Cardiac fibroblast (primary cell): ENCODE measurements at regions not wholly inside any gene's neighbourhood (a gene's known extent, or its start where the extent isn't known, plus 50 kb on each side); places are given as distances from the start of the nearest gene placed in this dataset.
"Not testable (repeated sequence)": the region's sequence is repeated elsewhere in the genome, so short reads cannot be mapped to it uniquely, and the experiment has no call there.

Experiments used
- DNase-seq, 2 donors: peaks; one replicate each; pipeline versions ENCODE4 v3.0.0 to v3.0.0-alpha.2; 2010; ENCODE audit warnings: low read depth in 2 of 2
- H3K4me3 ChIP-seq, 2 donors: replicated peaks in 1 of 2; 1 replicate in 1 of 2; 2 replicates in 1 of 2; pipeline ENCODE4 v1.5.1; 2011; ENCODE audit warnings: low read depth in 2 of 2, low read length in 2 of 2, mild to moderate bottlenecking in 2 of 2, moderate library complexity in 1 of 2
- TF ChIP-seq, protein P1 (sequence below): IDR thresholded peaks from one replicate; pipeline ENCODE4 v1.5.1; 2011; ENCODE audit warnings: low read depth, mild to moderate bottlenecking, low read length, inconsistent platforms

GRCh38 chr7:67913604-67914003, 917.0 kb downstream of the TYW1 start:
- DNase-seq = no peak
- TF ChIP-seq, protein P1, sequence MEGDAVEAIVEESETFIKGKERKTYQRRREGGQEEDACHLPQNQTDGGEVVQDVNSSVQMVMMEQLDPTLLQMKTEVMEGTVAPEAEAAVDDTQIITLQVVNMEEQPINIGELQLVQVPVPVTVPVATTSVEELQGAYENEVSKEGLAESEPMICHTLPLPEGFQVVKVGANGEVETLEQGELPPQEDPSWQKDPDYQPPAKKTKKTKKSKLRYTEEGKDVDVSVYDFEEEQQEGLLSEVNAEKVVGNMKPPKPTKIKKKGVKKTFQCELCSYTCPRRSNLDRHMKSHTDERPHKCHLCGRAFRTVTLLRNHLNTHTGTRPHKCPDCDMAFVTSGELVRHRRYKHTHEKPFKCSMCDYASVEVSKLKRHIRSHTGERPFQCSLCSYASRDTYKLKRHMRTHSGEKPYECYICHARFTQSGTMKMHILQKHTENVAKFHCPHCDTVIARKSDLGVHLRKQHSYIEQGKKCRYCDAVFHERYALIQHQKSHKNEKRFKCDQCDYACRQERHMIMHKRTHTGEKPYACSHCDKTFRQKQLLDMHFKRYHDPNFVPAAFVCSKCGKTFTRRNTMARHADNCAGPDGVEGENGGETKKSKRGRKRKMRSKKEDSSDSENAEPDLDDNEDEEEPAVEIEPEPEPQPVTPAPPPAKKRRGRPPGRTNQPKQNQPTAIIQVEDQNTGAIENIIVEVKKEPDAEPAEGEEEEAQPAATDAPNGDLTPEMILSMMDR = no peak
- no peak overlapping the region for H3K4me3 ChIP-seq

DNA sequence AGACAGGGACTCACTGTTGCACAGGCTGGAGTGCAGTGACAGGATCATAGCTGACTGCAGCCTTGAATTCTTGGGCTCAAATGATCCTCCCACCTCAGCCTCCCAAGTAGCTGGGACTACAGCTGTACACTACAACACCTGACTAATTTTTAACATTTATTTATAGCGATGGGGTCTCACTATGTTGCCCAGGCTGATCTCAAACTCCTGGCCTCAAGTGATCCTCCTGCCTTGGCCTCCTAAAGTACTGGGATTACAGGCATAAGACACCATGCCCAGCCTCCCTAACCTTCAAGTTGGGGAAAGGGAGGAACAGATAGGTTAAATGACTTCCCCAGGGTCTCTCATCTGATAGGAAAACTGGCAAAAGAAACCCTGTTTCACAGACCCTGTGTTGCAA, 919.5 kb downstream of the TYW1 start:
- not testable (repeated sequence) for H3K4me3 ChIP-seq, DNase-seq

GRCh38 chr7:67916571-67917436, 920.2 kb downstream of the TYW1 start:
- no peak overlapping the region for H3K4me3 ChIP-seq
- TF ChIP-seq, protein P1 = no peak
- no peak for DNase-seq

DNA sequence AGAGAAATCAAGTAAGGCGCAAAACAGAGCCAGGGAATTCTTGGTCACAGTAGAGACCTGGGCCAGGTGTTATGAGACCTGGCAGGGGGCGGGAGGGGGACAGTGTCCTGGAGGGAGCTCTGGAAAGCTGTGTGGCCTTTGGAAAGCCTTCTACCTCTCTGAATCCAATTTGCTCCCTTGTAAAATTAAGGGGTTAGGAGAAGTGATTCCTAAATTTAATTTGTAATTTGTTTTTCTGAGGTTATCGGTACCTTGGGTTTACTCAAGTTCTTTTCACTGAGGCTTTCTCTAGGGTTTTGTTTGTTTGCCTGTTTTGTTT, 920.8 kb downstream of the TYW1 start:
- no peak overlapping the region for H3K4me3 ChIP-seq
- no peak for DNase-seq
- TF ChIP-seq, protein P1 = no peak

DNA sequence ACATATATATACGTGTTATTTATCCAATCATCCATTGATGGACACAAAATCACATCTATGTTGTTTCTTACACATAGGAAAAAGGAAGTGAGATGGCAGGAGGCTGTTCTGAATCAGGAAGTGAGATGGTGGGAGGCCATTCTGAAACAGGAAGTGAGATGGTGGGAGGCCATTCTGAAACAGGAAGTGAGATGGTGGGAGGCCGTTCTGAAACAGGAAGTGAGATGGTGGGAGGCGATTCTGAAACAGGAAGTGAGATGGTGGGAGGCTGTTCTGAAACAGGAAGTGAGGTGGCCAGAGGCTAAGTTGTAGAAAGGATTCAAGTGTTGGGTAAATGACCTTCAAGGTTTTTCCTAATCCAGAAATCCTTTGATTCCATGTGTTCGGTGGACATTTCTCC, 921.5 kb downstream of the TYW1 start:
- DNase-seq = no peak
- H3K4me3 ChIP-seq = no peak overlapping the region
- TF ChIP-seq, protein P1 = no peak

GRCh38 chr7:67923286-67923685, 926.7 kb downstream of the TYW1 start:
- TF ChIP-seq, protein P1 = no peak
- no peak overlapping the region for H3K4me3 ChIP-seq
- DNase-seq = no peak

DNA sequence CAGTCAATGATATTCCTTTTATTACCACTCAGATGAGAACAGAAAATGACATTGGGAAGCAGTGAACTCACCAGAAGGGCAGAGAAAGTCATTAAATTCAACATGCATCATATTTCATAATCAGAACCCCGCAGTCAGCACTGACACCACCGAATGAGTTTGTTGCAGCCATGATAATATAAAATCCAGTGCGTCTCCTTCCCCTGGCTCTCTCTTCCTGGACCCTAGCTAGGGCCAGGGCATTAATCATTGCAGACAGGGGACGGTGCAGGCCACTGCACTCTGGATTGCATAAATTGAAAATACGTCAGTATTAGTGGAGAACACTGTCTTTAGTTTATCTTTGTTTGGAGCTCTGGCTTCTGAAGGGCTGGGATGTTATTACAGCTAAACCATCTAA, 931.5 kb downstream of the TYW1 start:
- TF ChIP-seq, protein P1 = no peak
- no peak overlapping the region for H3K4me3 ChIP-seq
- no peak for DNase-seq

DNA sequence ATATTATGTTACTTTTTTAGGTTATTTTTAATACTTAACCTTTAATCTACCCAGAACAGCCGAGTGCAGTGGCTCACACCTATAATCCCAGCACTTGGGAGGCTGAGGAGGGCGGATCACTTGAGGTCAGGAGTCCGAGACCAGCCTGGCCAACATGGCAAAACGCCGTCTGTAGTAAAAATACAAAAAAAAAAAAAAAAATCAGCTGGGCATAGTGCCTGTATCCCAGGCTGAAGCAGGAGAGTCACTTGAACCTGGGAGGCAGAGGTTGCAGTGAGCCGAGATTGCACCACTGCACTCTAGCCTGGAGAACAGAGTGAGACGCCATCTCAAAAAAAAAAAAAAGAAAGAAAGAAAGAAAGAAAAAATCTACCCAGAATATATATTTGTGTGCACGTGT, 939.8 kb downstream of the TYW1 start:
- DNase-seq, H3K4me3 ChIP-seq: not testable (repeated sequence)
